NCI-H1694 treated with DMSO at 0.1 percent for 48 hours (cell line): ENCODE measurements at regions not wholly inside any gene's neighbourhood (a gene's known extent, or its start where the extent isn't known, plus 50 kb on each side); places are given as distances from the start of the nearest gene placed in this dataset.
"Not testable (repeated sequence)": the region's sequence is repeated elsewhere in the genome, so short reads cannot be mapped to it uniquely, and the experiment has no call there.

Source experiments
- DNase-seq: peaks from one replicate; lab custom pipeline; 2025; lab: John Stamatoyannopoulos, UW

- DNase-seq: no peak
Observed at GRCh38 chr17:53765609-53766008, 57.1 kb upstream of the KIF2B start.

GRCh38 chr17:53765129-53765528, 57.6 kb upstream of the KIF2B start:
- DNase-seq: no peak

GRCh38 chr17:53757559-53757958, 65.2 kb upstream of the KIF2B start:
- DNase-seq: no peak

GRCh38 chr17:53757116-53757515, 65.6 kb upstream of the KIF2B start:
- not testable (repeated sequence) for DNase-seq

- DNase-seq: peak; percentile 32
Observed at GRCh38 chr17:53749178-53749577, 73.5 kb upstream of the KIF2B start.

GRCh38 chr17:53748159-53748820, 74.4 kb upstream of the KIF2B start:
- DNase-seq: not testable (repeated sequence)

- no peak for DNase-seq
Observed at GRCh38 chr17:53740312-53740711, 82.4 kb upstream of the KIF2B start.

- no peak for DNase-seq
Observed at GRCh38 chr17:53736516-53737240, 86.0 kb upstream of the KIF2B start.

- DNase-seq: no peak
Observed at GRCh38 chr17:53724726-53725125, 98.0 kb upstream of the KIF2B start.

GRCh38 chr17:53722407-53722806, 100.3 kb upstream of the KIF2B start:
- DNase-seq: no peak

- no peak for DNase-seq
Observed at GRCh38 chr17:53721101-53721500, 101.6 kb upstream of the KIF2B start.

GRCh38 chr17:53719229-53719628, 103.5 kb upstream of the KIF2B start:
- no peak for DNase-seq

GRCh38 chr17:53707566-53707965, 115.2 kb upstream of the KIF2B start:
- no peak for DNase-seq

- no peak for DNase-seq
Observed at GRCh38 chr17:53696286-53696685, 126.4 kb upstream of the KIF2B start.

- no peak for DNase-seq
Observed at GRCh38 chr17:53687324-53687723, 135.4 kb upstream of the KIF2B start.

- DNase-seq: no peak
Observed at GRCh38 chr17:53680745-53681144, 142.0 kb upstream of the KIF2B start.

- no peak for DNase-seq
Observed at GRCh38 chr17:53668854-53669253, 153.9 kb upstream of the KIF2B start.

- DNase-seq: no peak
Observed at GRCh38 chr17:53662608-53663007, 160.1 kb upstream of the KIF2B start.

- no peak for DNase-seq
Observed at GRCh38 chr17:53659181-53659580, 163.5 kb upstream of the KIF2B start.

- DNase-seq: no peak
Observed at GRCh38 chr17:53655591-53655990, 167.1 kb upstream of the KIF2B start.

GRCh38 chr17:53649201-53649600, 173.5 kb upstream of the KIF2B start:
- no peak for DNase-seq

- DNase-seq: no peak
Observed at GRCh38 chr17:53646835-53647234, 175.9 kb upstream of the KIF2B start.

GRCh38 chr17:53640808-53641207, 181.9 kb upstream of the KIF2B start:
- DNase-seq: no peak

GRCh38 chr17:53635444-53635843, 187.3 kb upstream of the KIF2B start:
- DNase-seq: no peak
